ENCODE measurements at regions not wholly inside any gene's neighbourhood (a gene's known extent, or its start where the extent isn't known, plus 50 kb on each side); places are given as distances from the start of the nearest gene placed in this dataset.

GRCh38 chr1:199868777-199869176 is 158.7 kb upstream of the NR5A2 start:
- Histone ChIP-seq H3K4me1 (no peaks in the 10 kb centered on the region), H3K27ac (no peak overlapping the region), H3K36me3 (no peaks in the 10 kb centered on the region), H3K27me3 (no peaks in the 10 kb centered on the region), H3K4me3 (no peak overlapping the region), H3K9me3 (no peaks in the 10 kb centered on the region)
- WGBS, 2 donors: 62 to 80% methylated on average over 3 of the region's 3 CpGs
- no peak for TF ChIP-seq EP300 (IDR thresholded peaks at IDR 0.05)
- TF ChIP-seq POLR2A (IDR thresholded peaks at IDR 0.05): no peak
- TF ChIP-seq POLR2AphosphoS5 (IDR thresholded peaks at IDR 0.05): no peak
- no peak for TF ChIP-seq CTCF (IDR thresholded peaks at IDR 0.05)
- intact Hi-C loops (cut with DNase I): no loop called here
- DNase-seq: no peak

GRCh38 chr1:199875337-199875736 is 152.2 kb upstream of the NR5A2 start:
- intact Hi-C loops (cut with DNase I): no loop called here
- DNase-seq: no peak
- WGBS, 2 donors: 81 to 87% methylated on average over 3 of the region's 3 CpGs

GRCh38 chr1:199875856-199876255 is 151.7 kb upstream of the NR5A2 start:
- intact Hi-C loops (cut with DNase I): no loop called here
- H3K36me3 ChIP-seq: no peaks in the 10 kb centered on the region
- DNase-seq: no peak
- TF ChIP-seq CTCF (IDR thresholded peaks at IDR 0.05): no peak
- no peak for TF ChIP-seq POLR2AphosphoS5 (IDR thresholded peaks at IDR 0.05)
- no peak for TF ChIP-seq EP300 (IDR thresholded peaks at IDR 0.05)
- TF ChIP-seq POLR2A (IDR thresholded peaks at IDR 0.05): no peak
- 81 to 92% methylated on average over 6 of the region's 6 CpGs for WGBS, 2 donors
- H3K4me1 ChIP-seq: no peaks in the 10 kb centered on the region
- H3K27ac ChIP-seq: no peak overlapping the region
- H3K4me3 ChIP-seq: no peak overlapping the region
- H3K27me3 ChIP-seq: no peaks in the 10 kb centered on the region
- no peaks in the 10 kb centered on the region for H3K9me3 ChIP-seq

More at GRCh38 chr1:199875337-199875736, 152.2 kb upstream of the NR5A2 start:
- no peaks in the 10 kb centered on the region for H3K9me3 ChIP-seq
- no peaks in the 10 kb centered on the region for H3K27me3 ChIP-seq
- no peak overlapping the region for H3K27ac ChIP-seq
- TF ChIP-seq POLR2A (IDR thresholded peaks at IDR 0.05) (no peak), CTCF (IDR thresholded peaks at IDR 0.05) (no peak), POLR2AphosphoS5 (IDR thresholded peaks at IDR 0.05) (no peak), EP300 (IDR thresholded peaks at IDR 0.05) (no peak)
- H3K36me3 ChIP-seq: no peaks in the 10 kb centered on the region
- H3K4me1 ChIP-seq: no peaks in the 10 kb centered on the region
- no peak overlapping the region for H3K4me3 ChIP-seq

- no peak overlapping the region for H3K27ac ChIP-seq
- H3K4me3 ChIP-seq: no peak overlapping the region
- TF ChIP-seq CTCF (IDR thresholded peaks at IDR 0.05) (no peak), POLR2A (IDR thresholded peaks at IDR 0.05) (no peak), EP300 (IDR thresholded peaks at IDR 0.05) (no peak), POLR2AphosphoS5 (IDR thresholded peaks at IDR 0.05) (no peak)
- H3K4me1 ChIP-seq: no peaks in the 10 kb centered on the region
- H3K9me3 ChIP-seq: no peaks in the 10 kb centered on the region
- H3K27me3 ChIP-seq: no peaks in the 10 kb centered on the region
- intact Hi-C loops (cut with DNase I): no loop called here
- no peaks in the 10 kb centered on the region for H3K36me3 ChIP-seq
- no peak for DNase-seq
- 79 to 90% methylated on average over 7 of the region's 7 CpGs for WGBS, 2 donors
Measured at GRCh38 chr1:199877526-199878384, 149.8 kb upstream of the NR5A2 start.

Measured in sigmoid colon (tissue), 6 donors.